Stomach (tissue), 8 donors: ENCODE measurements at regions not wholly inside any gene's neighbourhood (a gene's known extent, or its start where the extent isn't known, plus 50 kb on each side); places are given as distances from the start of the nearest gene placed in this dataset.
A peak's percentile ranks its signal among the peaks of the same experiment; 100 is the strongest.

ENCODE experiments used
- DNase-seq, 2 donors: peaks; one replicate each; pipeline versions ENCODE4 v3.0.0 to v3.0.0-alpha.2; 2013 to 2019
- H3K27ac ChIP-seq, 5 donors: fragments of 200-600 bp in 4 of 5; sonication (generic) in 4 of 5; one replicate each; pipeline ENCODE4 v1.5.1; 2013 to 2019; ENCODE audit warnings: mild to moderate bottlenecking in 1 of 5, moderate library complexity in 1 of 5
- H3K27me3 ChIP-seq, 3 donors: fragments of 200-600 bp; sonication (generic); one replicate each; pipeline ENCODE4 v1.5.1; 2017 to 2019; ENCODE audit warnings: mixed run types in 1 of 3
- H3K36me3 ChIP-seq, 4 donors: fragments of 200-600 bp; sonication (generic); 1 replicate in 3 of 4; 2 replicates in 1 of 4; pipeline ENCODE4 v1.5.1; 2016 to 2019
- H3K4me1 ChIP-seq, 4 donors: fragments of 200-600 bp; sonication (generic); one replicate each; pipeline ENCODE4 v1.5.1; 2016 to 2019
- H3K4me3 ChIP-seq, 4 donors: fragments of 200-600 bp; sonication (generic) in 3 of 4; one replicate each; pipeline ENCODE4 v1.5.1; 2016 to 2019; ENCODE audit warnings: mild to moderate bottlenecking in 1 of 4
- H3K9me3 ChIP-seq, 4 donors: fragments of 200-600 bp; sonication (generic); one replicate each; pipeline ENCODE4 v1.5.1; 2016 to 2019
- CTCF ChIP-seq, 7 experiments: fragments of 450-650 bp in 4 of 7; fragments of 200-600 bp in 3 of 7; sonication (generic) in 3 of 7; IDR thresholded peaks; one replicate each; pipeline ENCODE4 v1.5.1; 2016 to 2019; ENCODE audit warnings: antibody characterized with exemption in 7 of 7, control low read depth in 2 of 7, mild to moderate bottlenecking in 1 of 7
- EP300 ChIP-seq: sonication (generic); formaldehyde crosslinking; IDR thresholded peaks from one replicate; pipeline ENCODE4 v1.6.1; 2017; ENCODE audit warnings: antibody characterized with exemption
- POLR2A ChIP-seq, 4 donors: fragments of 450-650 bp; IDR thresholded peaks; one replicate each; pipeline ENCODE4 v1.6.1; 2016; ENCODE audit warnings: antibody characterized with exemption in 4 of 4, control low read depth in 2 of 4, mild to moderate bottlenecking in 1 of 4, moderate library complexity in 1 of 4
- POLR2AphosphoS5 ChIP-seq, 3 donors: sonication (generic); formaldehyde crosslinking; IDR thresholded peaks; one replicate each; pipeline ENCODE4 v1.6.1; 2016; ENCODE audit warnings: antibody characterized with exemption in 3 of 3
- WGBS, 5 donors: extraction: QIAGEN DNeasy Blood & Tissue Kit in 3 of 5; methylation state at CpG; one replicate each; pipeline versions ENCODE4 v1.1.5 to v1.1.7; 2013 to 2018; 5-methylcytosine and 5-hydroxymethylcytosine counted together
- intact Hi-C: fragments of 100-400 bp; cut with DNase I; formaldehyde crosslinking; loops from one replicate; pipeline ENCODE4 v1.15.1; 2023; ENCODE audit warnings: low total_unique reads
- donor health status: healthy with polysubstance abuse.
- donor health status: Bipolar disorder and iron deficiency.
- donor health status: healthy.

GRCh38 chr1:193592317-193592716 lies 405.9 kb upstream of the B3GALT2 start:
- intact Hi-C loops: no loop called here
- WGBS, 5 donors: 68 to 90% (median 73%) methylated on average over 2 of the region's 2 CpGs
- TF ChIP-seq CTCF (IDR thresholded peaks at IDR 0.05) (no peak), EP300 (no peak), POLR2A (IDR thresholded peaks at IDR 0.05) (no peak), POLR2AphosphoS5 (IDR thresholded peaks at IDR 0.05) (no peak)
- no peaks in the 10 kb centered on the region for H3K27me3 ChIP-seq
- no peak for DNase-seq
- peak overlapping the region in 1 of 5 donors; percentile 16 for H3K27ac ChIP-seq
- H3K36me3 ChIP-seq: no peaks in the 10 kb centered on the region
- H3K4me3 ChIP-seq: no peak overlapping the region
- no peaks in the 10 kb centered on the region for H3K9me3 ChIP-seq
- H3K4me1 ChIP-seq: peaks cover 0 to 10% (median 4%) of the 10 kb centered on the region in 4 donors

GRCh38 chr1:193590102-193590501 lies 403.7 kb upstream of the B3GALT2 start:
- Histone ChIP-seq H3K27me3 (no peaks in the 10 kb centered on the region), H3K36me3 (no peaks in the 10 kb centered on the region), H3K4me1 (peaks cover 0 to 10% (median 4%) of the 10 kb centered on the region in 4 donors), H3K4me3 (no peak overlapping the region), H3K9me3 (no peaks in the 10 kb centered on the region), H3K27ac (no peak overlapping the region)
- intact Hi-C loops: no loop called here
- TF ChIP-seq POLR2AphosphoS5 (IDR thresholded peaks at IDR 0.05) (no peak), EP300 (no peak), POLR2A (IDR thresholded peaks at IDR 0.05) (no peak), CTCF (IDR thresholded peaks at IDR 0.05) (no peak)
- no peak for DNase-seq

GRCh38 chr1:193589597-193590040 lies 403.2 kb upstream of the B3GALT2 start:
- Histone ChIP-seq H3K4me1 (peaks cover 0 to 10% (median 4%) of the 10 kb centered on the region in 4 donors), H3K4me3 (no peak overlapping the region), H3K36me3 (no peaks in the 10 kb centered on the region), H3K27me3 (no peaks in the 10 kb centered on the region), H3K9me3 (no peaks in the 10 kb centered on the region), H3K27ac (no peak overlapping the region)
- TF ChIP-seq POLR2A (IDR thresholded peaks at IDR 0.05) (no peak), CTCF (IDR thresholded peaks at IDR 0.05) (no peak), POLR2AphosphoS5 (IDR thresholded peaks at IDR 0.05) (no peak), EP300 (no peak)
- 38 to 67% (median 62%) methylated on average over 3 of the region's 3 CpGs for WGBS, 5 donors
- intact Hi-C loops: no loop called here
- peak in 1 of 2 donors; percentile 72 for DNase-seq

GRCh38 chr1:193588311-193589082 lies 402.1 kb upstream of the B3GALT2 start:
- 58 to 66% (median 64%) methylated on average over 8 of the region's 8 CpGs for WGBS, 5 donors
- Histone ChIP-seq H3K27me3 (no peaks in the 10 kb centered on the region), H3K9me3 (no peaks in the 10 kb centered on the region), H3K4me3 (no peak overlapping the region), H3K27ac (no peak overlapping the region), H3K36me3 (no peaks in the 10 kb centered on the region), H3K4me1 (peaks cover 0 to 10% (median 4%) of the 10 kb centered on the region in 4 donors)
- DNase-seq: peak in 1 of 2 donors; percentile 20
- intact Hi-C loops: no loop called here
- TF ChIP-seq EP300 (no peak), CTCF (IDR thresholded peaks at IDR 0.05) (no peak), POLR2A (IDR thresholded peaks at IDR 0.05) (no peak), POLR2AphosphoS5 (IDR thresholded peaks at IDR 0.05) (no peak)
